ENCODE measurements at regions not wholly inside any gene's neighbourhood (a gene's known extent, or its start where the extent isn't known, plus 50 kb on each side); places are given as distances from the start of the nearest gene placed in this dataset.

DNA sequence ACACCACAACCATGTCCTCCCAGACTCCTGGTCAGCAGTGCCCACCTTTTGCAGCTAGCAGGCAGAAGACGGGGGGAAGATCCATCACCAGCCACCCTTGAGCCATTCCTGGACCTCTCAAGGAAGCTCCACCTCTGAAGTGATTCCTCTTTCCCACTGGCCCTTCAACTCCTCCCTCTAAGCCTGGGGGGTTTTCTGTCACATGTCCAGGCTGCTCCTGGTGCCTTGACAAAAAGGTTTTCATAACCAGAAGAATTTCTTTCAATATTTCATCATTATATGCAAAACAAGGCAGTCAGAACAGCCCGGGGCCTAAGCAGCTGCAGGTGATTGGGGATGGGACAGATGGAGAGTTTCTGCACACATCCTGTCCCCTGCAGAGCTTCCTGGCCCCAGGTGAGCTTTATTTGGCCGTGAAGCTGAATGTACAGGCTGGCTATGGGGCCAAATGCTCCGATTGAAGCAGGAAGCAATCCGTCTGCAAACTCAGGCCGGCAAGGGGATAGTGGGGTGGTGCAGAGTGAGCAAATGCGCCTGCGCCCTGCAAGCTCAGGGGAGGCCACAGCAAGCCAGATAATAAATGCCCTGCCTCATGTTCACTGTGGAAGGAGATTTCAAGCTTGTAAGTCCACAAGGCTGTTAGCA lies 173.5 kb downstream of the C5orf15 start:
- no peak for DNase-seq

DNA sequence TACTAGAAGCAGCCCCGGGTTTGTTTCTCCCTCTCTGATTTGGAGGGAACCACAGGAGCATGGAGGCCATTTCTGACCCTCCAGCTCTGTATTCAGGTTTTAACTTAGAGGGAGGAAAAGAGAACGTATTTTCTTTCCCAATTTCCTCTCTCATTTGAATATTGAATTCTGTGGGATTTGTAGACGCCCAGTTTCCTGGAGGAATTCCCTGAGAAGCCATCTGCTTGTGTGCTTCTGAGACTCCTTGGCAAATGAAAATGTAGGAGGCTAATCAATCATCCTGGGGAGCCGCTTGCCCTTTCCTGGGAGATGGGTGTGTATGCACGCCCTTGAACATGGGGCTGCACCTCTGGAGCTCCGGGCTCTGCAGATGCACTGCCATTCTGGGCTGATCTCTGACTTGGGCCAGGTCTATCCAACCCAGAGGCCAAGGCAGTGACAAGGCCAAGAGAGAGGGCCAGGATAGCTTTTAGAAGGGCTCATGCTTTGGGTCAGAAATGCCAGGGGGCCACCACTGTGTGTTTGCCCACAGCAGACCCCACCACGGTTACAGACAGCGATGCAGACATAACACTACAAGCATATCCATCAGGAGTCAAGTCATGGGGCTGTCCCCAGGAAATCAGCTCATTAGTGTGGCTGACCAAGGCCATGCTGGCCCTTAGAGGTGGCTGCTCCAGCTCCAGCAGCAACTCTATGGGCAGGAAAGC lies 174.5 kb downstream of the C5orf15 start:
- no peak for DNase-seq

DNA sequence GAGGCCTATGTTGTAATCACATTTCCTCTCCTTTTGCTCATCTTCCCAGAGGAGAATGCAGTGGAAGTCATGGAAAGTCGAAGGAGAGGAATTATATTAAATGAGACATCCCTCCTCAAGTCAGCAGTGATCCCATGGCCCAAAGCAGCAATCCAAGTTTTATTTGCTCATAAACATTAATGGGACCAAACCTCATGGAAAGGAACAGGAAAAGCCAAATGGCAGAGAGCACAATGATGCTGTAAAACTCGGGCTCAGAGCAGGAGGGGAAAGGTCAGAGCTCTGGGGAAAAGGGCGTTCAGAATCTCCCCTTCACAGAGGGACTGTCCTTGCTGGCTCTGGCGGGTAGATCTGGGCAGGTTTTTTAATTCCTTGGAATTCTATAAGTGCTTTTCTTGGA lies 175.8 kb downstream of the C5orf15 start:
- no peak for DNase-seq

DNA sequence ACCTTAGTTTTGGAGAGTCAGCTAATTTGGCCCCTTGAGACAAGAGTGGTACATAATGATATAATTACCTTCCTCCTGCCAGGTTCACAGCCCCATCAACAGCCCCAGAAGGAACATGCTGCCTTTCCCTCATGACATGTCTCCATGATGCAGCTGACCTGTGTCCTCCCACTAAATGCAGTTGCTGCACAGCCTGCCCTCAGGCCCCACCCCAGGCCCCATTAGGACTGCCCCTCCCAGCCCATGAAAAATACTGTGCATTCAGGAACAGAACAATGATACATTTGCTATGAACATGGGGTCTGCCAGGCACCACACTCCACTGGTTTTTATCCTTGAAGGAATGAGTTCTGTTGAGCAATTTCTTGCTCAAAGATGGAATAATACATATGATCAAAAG lies 176.4 kb downstream of the C5orf15 start:
- no peak for DNase-seq

DNA sequence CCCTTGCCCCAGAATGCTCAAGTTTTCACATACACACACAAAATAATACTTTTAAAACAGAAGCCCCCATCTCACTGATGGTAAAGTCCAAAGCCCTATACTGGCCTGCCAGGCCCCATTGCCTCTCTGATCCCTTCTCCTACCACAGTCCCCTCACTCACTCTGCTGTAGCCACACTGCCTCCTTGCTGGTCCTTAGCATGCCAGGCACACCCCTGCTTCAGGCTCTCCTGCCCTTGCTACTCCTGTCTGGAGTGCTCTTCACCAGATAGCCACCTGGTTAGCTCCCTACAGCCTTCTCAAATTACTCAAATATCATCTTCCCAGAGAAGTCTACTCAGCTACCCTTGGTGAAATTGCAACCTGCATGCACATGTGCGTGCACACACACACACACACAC lies 177.5 kb downstream of the C5orf15 start:
- DNase-seq = no peak

DNA sequence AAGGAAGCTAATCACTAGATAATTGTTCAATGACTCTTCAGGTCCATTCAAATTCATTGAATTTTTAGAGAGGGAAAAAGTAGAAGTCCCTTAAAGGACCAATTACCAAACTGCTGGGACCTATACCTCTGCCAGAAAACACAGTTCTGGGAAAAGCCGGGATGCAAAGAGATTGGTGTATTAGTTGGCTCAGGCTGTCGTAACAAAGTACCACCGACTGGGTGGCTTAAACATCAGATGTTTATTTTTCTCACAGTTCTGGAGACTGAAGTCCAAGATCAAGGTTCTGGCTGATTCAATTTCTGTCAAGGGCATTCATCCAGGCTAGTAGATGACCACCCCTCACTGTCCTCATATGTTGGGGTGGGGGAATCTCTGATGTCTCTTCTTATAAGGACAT lies 177.1 kb upstream of the FSTL4 start:
- DNase-seq = no peak

DNA sequence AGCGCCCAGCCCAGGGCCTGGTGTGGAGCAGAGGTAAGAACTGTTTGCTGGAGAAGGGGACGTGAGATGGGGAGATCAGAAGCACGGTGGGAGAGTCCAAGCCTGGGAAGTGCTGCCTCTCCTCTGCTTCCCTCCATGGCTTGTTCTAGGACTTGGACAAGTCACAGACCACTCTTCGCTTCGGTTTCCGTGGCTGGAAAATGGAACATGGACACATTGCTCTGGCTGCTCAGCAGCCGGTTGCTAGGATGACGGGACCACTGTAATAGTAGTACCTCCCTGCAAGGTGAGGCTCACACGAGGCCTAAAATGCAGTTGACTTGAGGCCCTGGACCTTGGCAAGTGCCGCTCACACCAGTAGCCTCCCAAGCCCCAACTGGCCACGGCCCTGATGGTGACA lies 175.8 kb upstream of the FSTL4 start:
- no peak for DNase-seq

DNA sequence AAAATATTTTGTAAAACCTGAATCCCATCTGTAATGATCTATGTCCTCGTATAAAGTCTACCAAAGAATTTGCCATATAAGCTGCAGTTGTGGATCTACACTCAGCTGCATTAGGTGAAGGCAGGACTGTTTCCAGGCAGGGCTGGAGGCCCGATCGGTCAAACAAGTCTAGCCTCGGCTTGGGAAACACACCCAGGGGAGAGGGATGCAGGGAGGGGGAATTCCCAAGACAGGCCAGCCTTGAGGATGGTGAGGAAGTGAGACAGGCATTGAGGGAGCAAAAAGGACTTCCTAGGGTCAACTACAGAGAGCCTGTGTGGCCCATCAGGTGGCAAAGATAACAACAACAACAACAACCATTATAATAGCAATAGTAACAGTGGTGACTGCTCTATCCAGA lies 174.1 kb upstream of the FSTL4 start:
- no peak for DNase-seq

DNA sequence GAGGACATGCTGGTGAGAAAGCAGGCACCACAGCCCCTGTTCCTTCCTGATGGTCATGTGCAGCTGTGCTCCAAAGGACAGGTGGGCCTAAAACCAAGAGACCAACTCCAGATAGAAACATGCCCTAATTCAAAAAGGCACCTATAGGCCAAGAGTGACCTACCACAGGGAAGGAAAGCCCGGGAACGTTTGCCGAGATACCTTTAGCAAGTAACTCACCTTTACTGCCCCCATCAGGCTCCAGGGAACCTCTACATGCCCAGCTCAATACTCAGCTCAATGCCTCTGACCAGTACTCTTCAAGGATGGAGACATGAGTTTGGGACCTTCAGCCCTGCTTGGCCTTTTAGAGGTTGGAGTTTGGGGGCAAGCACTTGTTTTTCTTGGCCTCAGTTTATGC lies 172.8 kb upstream of the FSTL4 start:
- no peak for DNase-seq

DNA sequence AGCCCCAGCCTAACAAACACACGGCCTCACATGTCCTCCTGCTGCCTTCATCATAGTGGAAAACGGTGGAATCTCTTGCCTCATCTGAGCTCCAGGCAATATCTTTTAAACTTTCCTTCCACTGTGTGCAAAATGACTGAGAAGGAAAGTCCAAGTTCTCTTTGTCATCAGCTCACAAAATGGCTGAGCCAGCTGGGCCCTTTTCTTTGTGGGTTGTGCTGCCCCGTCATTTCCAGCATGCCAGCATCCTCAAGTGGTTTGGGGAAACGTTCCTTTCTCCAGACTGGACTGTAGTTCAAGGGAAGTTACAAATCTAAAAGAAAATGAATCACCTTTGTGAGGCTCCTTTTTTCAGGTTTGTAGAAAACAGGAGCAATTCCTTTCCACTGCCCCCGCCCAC lies 171.1 kb upstream of the FSTL4 start:
- no peak for DNase-seq

DNA sequence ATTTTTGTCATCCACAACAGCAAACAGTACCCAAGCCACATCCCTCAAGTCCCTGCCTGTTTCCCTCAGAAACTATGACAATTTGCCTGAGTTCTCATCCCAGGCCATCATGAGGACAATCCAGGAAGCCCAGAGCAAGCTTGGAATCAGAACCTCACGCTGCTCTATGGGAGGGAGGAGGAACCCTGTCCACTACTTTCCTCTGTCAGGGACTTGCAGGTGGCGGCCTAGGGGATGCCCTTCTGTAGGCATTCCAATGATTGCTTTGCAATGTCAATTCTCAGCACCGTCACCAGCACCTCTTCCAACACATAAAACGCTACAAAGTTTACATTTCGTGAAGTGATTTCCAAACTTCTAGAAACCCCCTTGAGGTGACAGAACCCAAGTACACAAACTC lies 170.4 kb upstream of the FSTL4 start:
- no peak for DNase-seq

DNA sequence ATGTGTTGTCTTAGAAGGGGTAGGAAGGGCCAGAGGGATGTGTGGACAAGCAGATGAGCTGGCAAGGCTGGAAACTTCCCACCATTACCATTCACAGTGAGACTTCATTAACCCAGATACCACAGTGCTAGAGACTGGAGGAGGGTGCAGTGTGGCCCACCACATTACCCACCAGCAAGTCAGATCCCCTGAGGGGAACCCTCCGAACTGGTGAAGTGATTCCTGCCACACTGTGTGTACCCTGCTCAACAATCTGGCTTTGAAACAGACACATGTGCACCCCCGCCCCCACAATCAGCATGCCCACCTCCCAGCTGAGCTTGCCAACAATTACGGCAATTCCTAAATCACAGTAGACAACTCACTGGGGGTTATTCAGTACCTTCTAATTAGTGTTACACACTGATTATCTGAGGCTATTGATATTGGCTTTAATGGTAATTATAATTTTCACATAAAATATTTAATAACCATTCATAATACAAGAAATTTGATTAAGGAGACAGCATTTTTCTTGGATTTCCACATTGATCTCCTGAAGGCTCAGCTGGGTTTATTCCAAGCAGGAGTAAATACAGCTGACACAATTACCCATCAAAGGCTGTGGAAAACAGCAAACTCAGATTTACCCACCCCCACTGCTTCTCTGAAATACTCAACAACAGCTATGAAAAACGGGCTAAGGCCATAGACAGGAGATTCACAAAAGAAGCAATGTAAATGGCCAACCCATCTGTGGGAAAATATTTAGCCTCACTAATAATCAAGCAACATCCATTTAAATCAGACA lies 169.3 kb upstream of the FSTL4 start:
- no peak for DNase-seq

DNA sequence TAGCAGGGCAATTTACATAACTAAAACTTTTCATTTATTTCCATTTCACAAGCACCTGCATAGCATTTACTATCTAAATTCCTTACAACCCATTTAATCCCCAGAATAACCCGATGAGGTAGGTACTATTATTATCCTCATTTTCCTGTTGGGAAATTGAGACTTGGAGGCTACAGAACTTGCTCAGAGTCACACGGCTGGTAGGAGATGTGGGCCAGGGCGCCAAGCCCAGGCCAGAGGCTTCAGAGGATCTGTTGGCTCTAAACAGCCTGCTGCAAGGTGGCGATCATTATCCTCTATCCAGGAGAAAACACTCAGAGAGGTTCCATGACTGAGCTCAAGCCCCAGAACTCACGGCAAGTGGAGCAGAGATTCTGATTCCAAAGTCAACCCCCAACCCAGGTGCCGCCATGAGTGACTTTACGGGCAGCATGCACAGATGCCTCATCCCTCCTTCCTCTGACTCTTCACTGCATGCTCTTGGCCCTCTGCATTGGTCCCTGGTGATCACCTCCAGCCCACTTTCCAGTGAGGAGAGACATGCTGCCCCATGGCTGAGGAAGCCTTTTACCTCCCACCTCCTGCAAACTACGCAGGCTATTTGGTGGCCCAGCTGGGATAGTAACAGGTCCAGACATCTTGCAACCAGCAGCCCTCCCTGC lies 168.4 kb upstream of the FSTL4 start:
- no peak for DNase-seq

DNA sequence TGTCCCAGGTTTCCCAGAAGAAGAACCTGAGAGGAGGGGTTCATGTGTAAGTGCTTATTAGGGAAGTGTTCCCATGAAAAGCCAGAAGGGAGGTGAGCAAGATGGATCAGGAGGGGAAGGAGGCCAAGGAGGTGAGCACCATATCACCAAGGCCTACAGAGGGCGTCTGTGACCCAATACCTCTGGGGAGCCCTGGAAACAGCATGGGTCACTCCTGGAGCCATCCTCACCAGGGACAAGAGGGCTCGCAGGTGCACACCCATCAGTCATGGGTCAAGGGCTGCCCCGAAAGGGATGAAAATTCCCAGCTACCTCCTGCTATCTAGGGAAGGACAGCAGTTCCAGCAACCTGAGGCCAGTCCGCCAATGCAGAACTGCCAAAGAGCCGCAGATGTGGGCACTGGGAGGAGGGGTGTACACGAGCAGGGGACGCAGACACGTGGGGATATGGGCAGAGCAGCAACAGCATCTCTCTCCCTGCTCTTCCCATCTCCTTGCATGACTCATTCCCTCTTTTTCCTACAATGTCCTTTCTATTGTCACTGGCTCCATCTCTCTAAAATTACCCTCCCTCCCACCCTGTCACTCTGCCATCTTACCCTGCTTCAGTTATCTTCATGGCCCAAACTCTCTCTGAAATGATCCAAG lies 167.6 kb upstream of the FSTL4 start:
- no peak for DNase-seq

DNA sequence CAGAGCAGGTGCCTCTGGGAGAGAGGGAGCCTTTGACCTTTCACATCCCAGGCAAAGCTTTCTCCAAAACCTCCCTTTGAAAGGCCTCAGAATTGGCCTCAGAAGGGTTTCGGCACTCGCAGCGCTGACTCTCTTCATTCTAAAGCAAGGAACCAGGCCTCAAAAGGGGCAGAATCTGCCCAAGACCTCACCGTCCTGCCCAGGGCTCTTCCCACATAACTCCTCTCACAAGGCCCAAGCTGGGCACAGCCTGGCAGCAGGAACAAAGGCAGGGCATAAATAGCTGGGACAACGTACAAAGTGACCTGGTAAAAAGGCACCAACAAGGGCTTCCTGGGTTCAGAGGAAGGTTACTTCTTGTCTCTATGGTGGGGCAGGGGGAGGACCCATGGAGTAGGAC lies 166.3 kb upstream of the FSTL4 start:
- no peak for DNase-seq

DNA sequence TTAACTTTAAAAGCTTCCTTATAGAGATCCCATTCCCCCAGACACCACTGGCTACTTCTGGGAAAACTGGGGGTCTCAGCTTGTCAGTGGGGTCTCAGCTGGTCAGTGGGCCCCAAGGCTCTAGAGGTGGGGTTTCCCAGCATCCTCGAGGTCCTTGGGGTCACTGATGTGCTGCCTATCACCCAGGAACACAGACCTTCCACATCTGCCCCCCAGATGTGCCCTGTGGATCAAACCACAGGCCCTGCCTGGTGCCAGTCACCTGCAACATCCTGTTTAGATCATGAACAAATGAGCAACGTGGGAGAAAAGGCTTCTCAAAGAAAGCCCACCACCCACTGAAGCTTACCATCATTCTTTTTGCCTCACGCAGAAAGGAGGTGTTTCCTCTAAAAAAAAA lies 165.6 kb upstream of the FSTL4 start:
- DNase-seq = no peak

DNA sequence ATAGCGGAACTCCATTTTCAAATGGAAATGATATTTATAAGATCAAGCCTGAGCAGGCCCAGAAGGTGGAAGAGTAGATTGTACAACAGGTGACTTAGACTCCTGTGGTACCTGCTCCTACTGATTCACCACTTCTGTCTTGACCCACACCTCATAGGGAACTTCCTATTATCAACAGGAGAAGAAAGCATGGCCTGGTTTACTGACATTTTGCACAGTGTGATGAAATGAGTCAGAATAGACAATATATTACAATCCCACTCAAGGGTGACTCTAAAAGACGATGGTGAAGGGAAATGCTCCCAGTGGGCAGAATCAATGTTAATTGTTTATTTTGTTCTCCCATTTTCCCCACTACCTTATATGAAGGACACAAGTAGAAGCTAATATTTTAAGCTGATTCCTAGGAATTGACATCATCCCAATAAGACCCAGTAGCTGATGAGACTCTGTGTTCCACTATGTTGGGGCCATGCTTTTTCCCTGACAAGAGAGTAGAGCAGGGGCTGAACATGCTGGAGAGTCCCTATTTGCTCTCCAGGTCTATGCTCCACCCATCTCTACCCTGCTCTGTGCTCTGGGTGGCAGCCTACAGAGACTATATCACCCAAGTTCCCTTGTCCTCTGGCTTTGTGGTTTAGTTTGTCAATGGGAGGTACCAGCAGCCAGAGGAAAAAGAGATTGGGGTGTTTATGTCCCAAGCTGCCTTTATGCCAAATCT lies 163.4 kb upstream of the FSTL4 start:
- DNase-seq = no peak

DNA sequence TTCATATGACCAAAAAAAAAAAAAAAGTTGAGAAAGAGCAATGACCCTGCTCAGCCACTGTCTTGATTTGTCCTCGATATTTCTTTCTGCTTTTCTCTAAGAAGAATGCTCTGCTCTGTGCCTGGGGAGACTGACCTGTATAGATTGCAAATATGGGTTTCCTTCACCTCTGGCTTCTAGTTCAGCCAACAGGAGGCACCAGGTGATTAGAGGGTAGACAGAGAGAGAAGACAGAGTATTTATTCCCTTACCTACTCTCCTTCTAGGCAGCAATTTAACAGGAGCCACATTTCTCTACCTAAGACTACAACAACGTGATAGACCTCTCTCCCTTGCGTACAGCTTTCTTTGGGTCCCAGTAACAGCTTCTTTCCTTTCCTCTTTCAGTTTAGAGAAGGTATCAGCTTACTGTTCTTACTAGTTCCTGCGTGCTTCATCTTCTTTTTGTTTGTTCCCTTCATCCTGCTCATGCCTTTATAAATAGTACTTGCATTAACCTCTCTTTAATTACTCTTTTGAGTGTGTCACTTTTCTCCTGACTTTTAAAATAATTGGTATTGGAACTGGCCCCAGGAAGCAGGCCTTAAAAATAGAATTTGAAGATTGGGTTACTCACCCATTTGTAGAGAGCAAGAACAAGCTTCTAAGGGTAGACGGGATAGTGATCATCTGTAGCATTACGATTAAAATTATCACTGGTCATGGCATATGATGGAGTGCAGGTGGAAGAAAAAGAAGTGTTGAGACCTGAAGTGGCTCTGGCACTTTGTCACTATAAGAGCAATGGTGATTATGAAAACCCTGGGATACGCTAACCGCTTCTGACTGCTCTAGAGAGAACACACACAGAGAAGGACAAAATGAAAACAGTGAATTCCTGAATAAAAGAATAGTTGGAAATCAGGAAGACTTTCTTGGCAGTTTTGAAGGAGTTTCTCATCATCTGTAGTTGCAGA lies 161.2 kb upstream of the FSTL4 start:
- DNase-seq = no peak

DNA sequence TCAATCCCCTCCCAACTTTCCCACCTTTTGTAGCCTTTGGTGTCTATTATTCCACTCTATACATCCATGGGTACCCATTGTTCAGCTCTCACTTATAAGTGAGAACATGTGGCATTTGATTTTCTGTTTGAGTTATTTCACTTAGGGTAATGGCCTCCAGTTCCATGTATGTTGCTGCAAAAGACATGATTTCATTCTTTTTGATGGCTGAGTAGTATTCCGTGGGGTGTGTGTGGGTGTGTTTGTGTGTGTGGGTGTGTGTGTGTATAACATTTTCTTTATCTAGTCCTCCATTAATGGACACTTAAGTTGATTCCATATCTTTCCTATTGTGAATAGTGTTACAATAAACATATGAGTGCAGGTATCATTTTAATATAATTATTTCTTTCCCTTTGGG lies 157.5 kb upstream of the FSTL4 start:
- DNase-seq = no peak

DNA sequence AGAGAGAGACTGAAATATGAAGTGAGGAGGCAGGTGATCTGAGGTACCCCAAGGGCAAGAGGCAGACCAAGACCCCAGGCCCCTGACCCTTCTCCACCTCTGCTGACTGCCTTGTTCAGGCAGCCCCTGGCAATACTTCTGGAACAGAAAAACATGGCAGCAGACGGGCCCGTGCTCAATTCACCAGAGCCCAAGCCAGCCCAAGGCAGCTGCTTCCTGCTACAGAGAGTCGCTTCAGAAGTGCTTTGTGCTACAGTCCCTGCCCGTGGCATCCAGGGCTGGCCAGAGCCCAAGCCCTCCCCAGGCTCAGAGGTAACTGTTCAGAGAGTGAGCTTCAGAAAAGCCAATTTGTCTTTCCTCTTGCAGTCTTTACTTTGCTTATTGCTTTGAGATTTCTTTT lies 151.4 kb upstream of the FSTL4 start:
- DNase-seq = no peak

DNA sequence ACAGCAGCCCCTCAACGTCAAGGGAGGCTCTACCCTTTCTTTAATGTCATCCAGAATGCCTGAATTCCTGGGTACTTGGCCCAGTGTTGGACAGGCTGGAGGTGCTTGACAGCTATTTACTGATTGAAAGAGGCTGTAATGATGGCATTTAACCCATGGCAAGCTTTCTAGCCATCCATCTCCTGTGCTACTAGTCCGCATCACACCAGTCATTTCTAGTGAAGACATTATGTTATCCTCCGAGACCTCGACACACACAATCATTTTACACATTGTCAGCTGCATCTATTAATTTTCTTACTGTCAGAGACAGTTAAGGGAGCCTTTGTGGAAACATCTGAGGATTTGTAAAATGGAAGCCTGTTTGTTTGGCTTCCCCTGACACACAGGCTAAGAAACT lies 149.3 kb upstream of the FSTL4 start:
- DNase-seq = no peak
